H1 (cell line): ENCODE measurements at regions not wholly inside any gene's neighbourhood (a gene's known extent, or its start where the extent isn't known, plus 50 kb on each side); places are given as distances from the start of the nearest gene placed in this dataset.

Experiments used
- CTCF ChIA-PET: fragments of 300-600 bp; sonication (Branson Sonifier 250); formaldehyde crosslinking; loops from one replicate; lab custom pipeline; 2021; ENCODE audit not compliant: partially characterized antibody; lab: Charles Lee
- POLR2A ChIA-PET: fragments of 300-600 bp; sonication (Branson Sonifier 250); formaldehyde crosslinking; loops from one replicate; lab custom pipeline; 2021; ENCODE audit warnings: inconsistent platforms; ENCODE audit not compliant: partially characterized antibody; lab: Charles Lee
- DNase-seq, 2 experiments: peaks; one replicate each; pipeline versions ENCODE4 v3.0.0 to v3.0.0-alpha.2; 2010 to 2022; ENCODE audit warnings: low spot score in 2 of 2, low read depth in 1 of 2, mixed read lengths in 1 of 2
- FAIRE-seq: peaks from 2 replicates; lab custom pipeline; 2011; peaks lifted over from hg19 to GRCh38; lab: Jason Lieb, UNC
- H2AFZ ChIP-seq: 2 replicates; pipeline ENCODE4 v1.8.1; 2012; ENCODE audit warnings: low read length, inconsistent platforms
- H2AK5ac ChIP-seq: 2 replicates; pipeline ENCODE4 v1.6.1; 2013; ENCODE audit warnings: low read depth, low read length
- H2BK120ac ChIP-seq: replicated peaks from 2 replicates; pipeline ENCODE3; 2013; ENCODE audit warnings: low read depth, low read length, inconsistent platforms
- H2BK12ac ChIP-seq: 2 replicates; pipeline ENCODE4 v1.6.1; 2013; ENCODE audit warnings: low read depth, low read length
- H2BK15ac ChIP-seq: 2 replicates; pipeline ENCODE4 v1.6.1; 2013; ENCODE audit warnings: low read length
- H2BK20ac ChIP-seq: 2 replicates; pipeline ENCODE4 v1.6.1; 2013; ENCODE audit warnings: low read length
- H2BK5ac ChIP-seq: 2 replicates; pipeline ENCODE4 v1.6.1; 2013; ENCODE audit warnings: low read depth, low read length
- H3K14ac ChIP-seq: 2 replicates; pipeline ENCODE4 v1.6.1; 2013; ENCODE audit warnings: inconsistent platforms; ENCODE audit not compliant: insufficient read length
- H3K18ac ChIP-seq: 2 replicates; pipeline ENCODE4 v1.6.1; 2013; ENCODE audit warnings: low read length; ENCODE audit errors: extremely low read depth
- H3K23ac ChIP-seq: 2 replicates; pipeline ENCODE4 v1.6.1; 2013; ENCODE audit warnings: inconsistent platforms; ENCODE audit not compliant: insufficient read length
- H3K23me2 ChIP-seq: 2 replicates; pipeline ENCODE4 v1.6.1; 2013; ENCODE audit warnings: low read depth, low read length
- H3K27ac ChIP-seq: 2 replicates; pipeline ENCODE4 v1.6.1; 2011; ENCODE audit warnings: low read depth, low read length, inconsistent platforms
- H3K27me3 ChIP-seq, 4 experiments: replicated peaks in 1 of 4; 1 replicate in 1 of 4; 2 replicates in 3 of 4; pipeline versions ENCODE4 v1.6.1 to v1.8.1; 2011 to 2013; ENCODE audit warnings: low read length in 3 of 4, mild to moderate bottlenecking in 3 of 4, inconsistent platforms in 2 of 4, mixed read lengths in 2 of 4, moderate library complexity in 1 of 4; ENCODE audit not compliant: control insufficient read depth in 3 of 4, insufficient read depth in 3 of 4; ENCODE audit errors: extremely low read depth in 1 of 4
- H3K36me3 ChIP-seq, 4 experiments: 2 replicates each; pipeline versions ENCODE4 v1.6.1 to v1.8.1; 2011 to 2013; ENCODE audit warnings: mild to moderate bottlenecking in 4 of 4, low read length in 3 of 4, moderate library complexity in 2 of 4, control low read depth in 1 of 4, inconsistent platforms in 1 of 4; ENCODE audit not compliant: insufficient read depth in 4 of 4, control insufficient read depth in 2 of 4
- H3K4ac ChIP-seq: replicated peaks from 2 replicates; pipeline ENCODE3; 2013; ENCODE audit warnings: low read length, low read depth, mixed read lengths, inconsistent platforms; ENCODE audit not compliant: insufficient read length
- H3K4me1 ChIP-seq, 4 experiments: replicated peaks in 1 of 4; 1 replicate in 1 of 4; 2 replicates in 3 of 4; pipeline versions ENCODE4 v1.6.1 to v1.8.1; 2011 to 2013; ENCODE audit warnings: low read length in 3 of 4, inconsistent platforms in 2 of 4, mixed read lengths in 1 of 4; ENCODE audit not compliant: insufficient read depth in 4 of 4, control insufficient read depth in 3 of 4
- H3K4me2 ChIP-seq, 2 experiments: 2 replicates each; pipeline versions ENCODE4 v1.6.1 to v1.8.1; 2011 to 2013; ENCODE audit warnings: low read depth in 2 of 2, low read length in 2 of 2, control low read depth in 1 of 2, inconsistent platforms in 1 of 2, mild to moderate bottlenecking in 1 of 2; ENCODE audit not compliant: insufficient read depth in 1 of 2
- H3K4me3 ChIP-seq, 4 experiments: fragments of 200-600, 300-600 bp in 1 of 4; sonication (generic), shearing (Covaris generic), sonication (Bioruptor Twin) in 1 of 4; 2 replicates each; pipeline versions ENCODE4 v1.5.1 to v1.8.1; 2011 to 2016; ENCODE audit warnings: low read length in 4 of 4, low read depth in 3 of 4, control low read depth in 2 of 4, inconsistent platforms in 2 of 4, mild to moderate bottlenecking in 2 of 4, mixed read lengths in 1 of 4, moderate library complexity in 1 of 4; ENCODE audit not compliant: insufficient read depth in 2 of 4; ENCODE audit errors: extremely low read depth in 1 of 4
- H3K56ac ChIP-seq: replicated peaks from 2 replicates; pipeline ENCODE3; 2013; ENCODE audit warnings: low read depth, mild to moderate bottlenecking, mixed read lengths, low read length, inconsistent platforms; ENCODE audit not compliant: insufficient read length
- H3K79me1 ChIP-seq: 2 replicates; pipeline ENCODE4 v1.6.1; 2013; ENCODE audit warnings: low read depth, low read length, control low read depth
- H3K79me2 ChIP-seq, 2 experiments: 2 replicates each; pipeline versions ENCODE4 v1.6.1 to v1.8.1; 2012 to 2013; ENCODE audit warnings: low read length in 2 of 2, mild to moderate bottlenecking in 2 of 2, inconsistent platforms in 1 of 2; ENCODE audit not compliant: insufficient read depth in 2 of 2, control insufficient read depth in 1 of 2
- H3K9ac ChIP-seq, 4 experiments: replicated peaks in 1 of 4; 1 replicate in 1 of 4; 2 replicates in 3 of 4; pipeline versions ENCODE4 v1.6.1 to v1.8.1; 2011 to 2013; ENCODE audit warnings: low read depth in 3 of 4, low read length in 3 of 4, control low read depth in 2 of 4, mild to moderate bottlenecking in 2 of 4, moderate library complexity in 2 of 4, inconsistent platforms in 1 of 4; ENCODE audit errors: extremely low read depth in 1 of 4
- H3K9me3 ChIP-seq, 2 experiments: 2 replicates each; pipeline versions ENCODE4 v1.6.1 to v1.8.1; 2012 to 2013; ENCODE audit warnings: mild to moderate bottlenecking in 2 of 2, moderate library complexity in 2 of 2, control low read depth in 1 of 2, inconsistent platforms in 1 of 2, low read depth in 1 of 2, low read length in 1 of 2, mixed read lengths in 1 of 2; ENCODE audit not compliant: insufficient read depth in 2 of 2
- H4K20me1 ChIP-seq, 2 experiments: replicated peaks in 1 of 2; 2 replicates each; pipeline versions ENCODE3 to v1.8.1; 2011 to 2013; ENCODE audit warnings: inconsistent platforms in 2 of 2, low read length in 2 of 2, mild to moderate bottlenecking in 1 of 2; ENCODE audit not compliant: insufficient read depth in 2 of 2, control insufficient read depth in 1 of 2
- H4K5ac ChIP-seq: 2 replicates; pipeline ENCODE4 v1.6.1; 2013; ENCODE audit warnings: low read length, low read depth, mixed read lengths, inconsistent platforms; ENCODE audit not compliant: insufficient read length
- H4K8ac ChIP-seq: 2 replicates; pipeline ENCODE4 v1.8.0; 2013; ENCODE audit warnings: mild to moderate bottlenecking, moderate library complexity, low read length, inconsistent platforms; ENCODE audit not compliant: insufficient read depth; ENCODE audit errors: extremely low read depth
- H4K91ac ChIP-seq: replicated peaks from 2 replicates; pipeline ENCODE3; 2013; ENCODE audit warnings: low read length, mixed read lengths, inconsistent platforms; ENCODE audit not compliant: insufficient read length
- CBX5 ChIP-seq: fragments of 300-800, 300-1000 bp; sonication (generic); IDR thresholded peaks from 2 replicates; pipeline ENCODE4 v1.7.1; 2016; ENCODE audit warnings: antibody characterized with exemption, low read length, low read depth
- CBX8 ChIP-seq: fragments of 300-800, 300-1000 bp; sonication (generic); IDR thresholded peaks from 2 replicates; pipeline ENCODE4 v1.7.1; 2016; ENCODE audit warnings: low read depth, low read length, borderline replicate concordance
- CTBP2 ChIP-seq: IDR thresholded peaks from 2 replicates; pipeline ENCODE4 v1.7.0; 2011; ENCODE audit warnings: borderline replicate concordance, mild to moderate bottlenecking, moderate library complexity, mixed read lengths, low read length; ENCODE audit not compliant: insufficient read depth, insufficient read length
- GABPA ChIP-seq: IDR thresholded peaks from 2 replicates; pipeline ENCODE4 v1.6.1; 2011; ENCODE audit warnings: mild to moderate bottlenecking, low read length, moderate library complexity, borderline replicate concordance; ENCODE audit not compliant: insufficient read depth
- GTF2F1 ChIP-seq: IDR thresholded peaks from 2 replicates; pipeline ENCODE4 v1.6.1; 2012; ENCODE audit warnings: low read depth, low read length, improper control_type of control experiment, borderline replicate concordance
- HDAC2 ChIP-seq, 2 experiments: fragments of 300-600 bp in 1 of 2; sonication (generic) in 1 of 2; IDR thresholded peaks; 2 replicates each; pipeline ENCODE4 v1.6.1; 2011 to 2012; ENCODE audit warnings: low read depth in 2 of 2, low read length in 2 of 2, mild to moderate bottlenecking in 2 of 2, moderate library complexity in 2 of 2, borderline replicate concordance in 1 of 2, inconsistent platforms in 1 of 2
- HDAC6 ChIP-seq: IDR thresholded peaks from one replicate; pipeline ENCODE4 v1.7.1; 2012; ENCODE audit warnings: low read depth, mild to moderate bottlenecking, inconsistent platforms, low read length, moderate library complexity
- POLR2AphosphoS5 ChIP-seq: IDR thresholded peaks from 2 replicates; pipeline ENCODE4 v1.6.1; 2011; ENCODE audit warnings: low read depth, low read length
- SP1 ChIP-seq: IDR thresholded peaks from 2 replicates; pipeline ENCODE4 v1.6.1; 2011; ENCODE audit warnings: low read depth, low read length
- SRF ChIP-seq: IDR thresholded peaks from 2 replicates; pipeline ENCODE4 v1.6.1; 2011; ENCODE audit warnings: mild to moderate bottlenecking, low read depth, low read length, moderate library complexity
- TAF7 ChIP-seq: optimal IDR thresholded peaks from 2 replicates; pipeline ENCODE3; 2011; ENCODE audit warnings: low read depth, mild to moderate bottlenecking, inconsistent platforms, low read length, moderate library complexity, borderline replicate concordance
- TEAD4 ChIP-seq: IDR thresholded peaks from 2 replicates; pipeline ENCODE4 v1.6.1; 2012; ENCODE audit warnings: low read depth, low read length, inconsistent platforms, mixed read lengths
- YY1 ChIP-seq: IDR thresholded peaks from 2 replicates; pipeline ENCODE4 v1.6.1; 2011; ENCODE audit warnings: low read depth, mild to moderate bottlenecking, low read length
- WGBS, 2 experiments: shearing (Covaris generic) in 1 of 2; methylation state at CpG; one replicate each; pipeline versions ENCODE4 v1.1.6 to v1.1.7; 2013 to 2015; ENCODE audit warnings: low lambda C conversion rate in 2 of 2, mixed read lengths in 2 of 2, inconsistent platforms in 1 of 2, low coverage in 1 of 2, missing lambda C conversion rate in 1 of 2; ENCODE audit not compliant: insufficient replicate concordance in 2 of 2, insufficient coverage in 1 of 2, insufficient read length in 1 of 2; ENCODE audit errors: extremely low coverage in 1 of 2, missing lambda C conversion rate in 1 of 2; 5-methylcytosine and 5-hydroxymethylcytosine counted together
- TF ChIP-seq, protein P1 (sequence below): IDR thresholded peaks from 2 replicates; pipeline ENCODE4 v1.6.1; 2012; ENCODE audit warnings: inconsistent platforms

DNA sequence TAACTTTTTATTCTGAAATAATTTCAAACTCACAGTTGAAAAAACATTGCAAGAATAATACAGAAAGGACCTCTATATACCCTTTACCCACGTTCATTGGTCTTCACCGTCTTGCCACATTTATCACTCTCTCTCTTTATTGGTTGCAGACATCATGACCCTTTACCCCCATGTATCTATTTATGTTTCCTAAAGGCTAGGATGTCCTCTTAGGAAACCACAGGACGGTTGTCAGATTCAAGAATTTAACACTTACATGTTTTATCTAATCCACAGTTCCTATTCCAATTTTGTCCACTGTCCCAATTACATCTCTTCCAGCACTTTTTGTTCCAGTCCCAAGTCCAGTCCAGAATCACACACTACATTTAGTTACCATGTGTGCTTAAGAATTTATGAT, 67.6 kb upstream of the FGFR2 start:
- DNase-seq: no peak
- no peaks in the 10 kb centered on the region for H3K27me3 ChIP-seq
- no peaks in the 10 kb centered on the region for H3K79me2 ChIP-seq
- H3K4me2 ChIP-seq: no peak overlapping the region
- no peak overlapping the region for H3K56ac ChIP-seq
- H3K23ac ChIP-seq: no peak overlapping the region
- H3K36me3 ChIP-seq: no peaks in the 10 kb centered on the region
- no peak overlapping the region for H3K27ac ChIP-seq
- H4K5ac ChIP-seq: no peak overlapping the region
- H3K4me1 ChIP-seq: peaks cover 4 to 16% (median 10%) of the 10 kb centered on the region in 4 experiments; a peak in 6 of 7 replicates
- H2AK5ac ChIP-seq: no peak overlapping the region
- H4K8ac ChIP-seq: no peak overlapping the region
- no peak overlapping the region for H4K91ac ChIP-seq
- no peak overlapping the region for H3K4me3 ChIP-seq
- H3K9me3 ChIP-seq: no peaks in the 10 kb centered on the region; a peak in 1 of 4 replicates
- no peak for FAIRE-seq
- H2BK20ac ChIP-seq: no peak overlapping the region
- WGBS, 2 experiments: 88% methylated on average over 3 of the region's 3 CpGs; no CpG with 5 or more reads in 1 of the 2 experiments
- CTCF ChIA-PET: interaction anchor here (1.1 kb wide), 1 partner anchor 44 kb away, joined by 3 read pairs; no protein-coding TSS in a partner anchor
- no peak overlapping the region for H3K4ac ChIP-seq
- H2BK5ac ChIP-seq: no peak overlapping the region
- H3K9ac ChIP-seq: no peak overlapping the region
- no peak overlapping the region for H3K14ac ChIP-seq
- H2BK120ac ChIP-seq: no peak overlapping the region
- no peak overlapping the region for H2AFZ ChIP-seq
- no peak overlapping the region for H3K18ac ChIP-seq
- H3K23me2 ChIP-seq: peaks cover 3% of the 10 kb centered on the region; the same call in 1 of the 2 replicates
- POLR2A ChIA-PET: no interaction called here
- H4K20me1 ChIP-seq: no peaks in the 10 kb centered on the region
- H2BK12ac ChIP-seq: no peak overlapping the region
- H3K79me1 ChIP-seq: no peaks in the 10 kb centered on the region
- H2BK15ac ChIP-seq: no peak overlapping the region
- TF ChIP-seq, protein P1, sequence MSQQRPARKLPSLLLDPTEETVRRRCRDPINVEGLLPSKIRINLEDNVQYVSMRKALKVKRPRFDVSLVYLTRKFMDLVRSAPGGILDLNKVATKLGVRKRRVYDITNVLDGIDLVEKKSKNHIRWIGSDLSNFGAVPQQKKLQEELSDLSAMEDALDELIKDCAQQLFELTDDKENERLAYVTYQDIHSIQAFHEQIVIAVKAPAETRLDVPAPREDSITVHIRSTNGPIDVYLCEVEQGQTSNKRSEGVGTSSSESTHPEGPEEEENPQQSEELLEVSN: no peak
- TF ChIP-seq GABPA (no peak), TAF7 (no peak), TEAD4 (no peak), CBX5 (no peak), YY1 (no peak), GTF2F1 (no peak), SP1 (no peak), SRF (no peak), CTBP2 (no peak), CBX8 (no peak), POLR2AphosphoS5 (no peak), HDAC6 (no peak), HDAC2 (IDR thresholded peaks at IDR 0.05; ENCODE audit: borderline replicate concordance in 1 of 2, low read depth in 2 of 2, low read length in 2 of 2) (no peak)
